DND-41 (cell line): ENCODE measurements at regions not wholly inside any gene's neighbourhood (a gene's known extent, or its start where the extent isn't known, plus 50 kb on each side); places are given as distances from the start of the nearest gene placed in this dataset.

Experiments
- ATAC-seq: fragments of 200-7000 bp; cut with Tn5 transposase; 3 replicates; pipeline ENCODE4 v1.9.1; 2021; ENCODE audit warnings: low read depth; ENCODE audit not compliant: insufficient read depth
- DNase-seq: peaks from one replicate; pipeline ENCODE4 v3.0.0-alpha.2; 2020
- H2AFZ ChIP-seq: 2 replicates; pipeline ENCODE4 v1.6.0; 2012; ENCODE audit warnings: low read depth, low read length
- H3K27ac ChIP-seq: 2 replicates; pipeline ENCODE4 v1.5.1; 2012; ENCODE audit warnings: low read length, inconsistent platforms
- H3K27me3 ChIP-seq: fragments of 200-600 bp; sonication (generic); 2 replicates; pipeline ENCODE4 v1.6.0; 2012; ENCODE audit warnings: low read length, mild to moderate bottlenecking, inconsistent platforms; ENCODE audit not compliant: insufficient read depth, poor library complexity
- H3K36me3 ChIP-seq: 2 replicates; pipeline ENCODE4 v1.5.1; 2012; ENCODE audit warnings: low read length, inconsistent platforms; ENCODE audit not compliant: insufficient read depth
- H3K4me1 ChIP-seq: 2 replicates; pipeline ENCODE4 v1.5.1; 2012; ENCODE audit warnings: mild to moderate bottlenecking, low read length; ENCODE audit not compliant: insufficient read depth
- H3K4me2 ChIP-seq: 2 replicates; pipeline ENCODE4 v1.6.0; 2012; ENCODE audit warnings: mild to moderate bottlenecking, moderate library complexity, low read length, inconsistent platforms; ENCODE audit not compliant: insufficient read depth
- H3K4me3 ChIP-seq, 2 experiments: fragments of 200-600 bp in 1 of 2; shearing (Covaris generic) in 1 of 2; 2 replicates each; pipeline ENCODE4 v1.5.1; 2012 to 2016; ENCODE audit warnings: inconsistent platforms in 2 of 2, low read length in 2 of 2, mild to moderate bottlenecking in 2 of 2, low read depth in 1 of 2, moderate library complexity in 1 of 2
- H3K79me2 ChIP-seq: 2 replicates; pipeline ENCODE4 v1.6.0; 2012; ENCODE audit warnings: low read length, inconsistent platforms; ENCODE audit not compliant: insufficient read depth
- H3K9ac ChIP-seq: 2 replicates; pipeline ENCODE4 v1.6.0; 2012; ENCODE audit warnings: low read depth, mild to moderate bottlenecking, inconsistent platforms, low read length, moderate library complexity
- H3K9me3 ChIP-seq: 2 replicates; pipeline ENCODE4 v1.5.1; 2012; ENCODE audit warnings: low read length, moderate library complexity, mild to moderate bottlenecking, inconsistent platforms; ENCODE audit not compliant: insufficient read depth, severe bottlenecking
- H4K20me1 ChIP-seq: 2 replicates; pipeline ENCODE4 v1.6.0; 2012; ENCODE audit warnings: low read length; ENCODE audit not compliant: insufficient read depth
- EZH2 ChIP-seq: IDR thresholded peaks from 3 replicates; pipeline ENCODE4 v1.6.1; 2012; ENCODE audit warnings: borderline replicate concordance, low read depth, mild to moderate bottlenecking, moderate library complexity, low read length, inconsistent platforms; ENCODE audit not compliant: severe bottlenecking
- TF ChIP-seq, protein P1 (sequence below): IDR thresholded peaks from 2 replicates; pipeline ENCODE4 v1.5.1; 2012; ENCODE audit warnings: borderline replicate concordance, low read length, moderate library complexity, mild to moderate bottlenecking; ENCODE audit not compliant: poor library complexity, severe bottlenecking; ENCODE audit errors: extremely low read depth

DNA sequence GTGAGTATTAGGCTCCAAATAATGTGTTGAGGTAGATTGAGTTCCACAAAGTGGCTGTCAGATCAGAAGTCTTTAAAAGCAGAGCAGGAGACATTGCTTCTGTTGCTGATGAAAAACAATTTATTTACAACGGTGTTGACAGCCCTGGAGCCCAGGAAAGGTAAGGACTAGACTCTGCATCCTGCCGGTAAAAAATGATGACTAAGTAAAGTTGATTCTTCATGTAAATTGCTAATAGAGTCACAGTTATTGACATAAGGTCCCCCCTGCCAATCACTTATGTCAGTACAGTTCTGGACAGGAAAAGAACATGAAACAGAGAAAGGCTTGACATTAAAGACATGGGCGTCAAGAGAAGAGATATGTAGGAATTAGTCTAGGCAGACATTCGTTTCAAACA, 552.5 kb downstream of the HTR1A start:
- Histone ChIP-seq H3K4me1 (no peaks in the 10 kb centered on the region), H3K4me2 (no peak overlapping the region), H3K4me3 (no peak overlapping the region), H2AFZ (no peak overlapping the region), H3K9me3 (no peaks in the 10 kb centered on the region), H3K27ac (no peak overlapping the region), H3K9ac (no peak overlapping the region), H4K20me1 (no peaks in the 10 kb centered on the region), H3K36me3 (no peaks in the 10 kb centered on the region), H3K79me2 (no peaks in the 10 kb centered on the region), H3K27me3 (no peaks in the 10 kb centered on the region)
- ATAC-seq (no peak), DNase-seq (no peak)
- no peak for TF ChIP-seq EZH2
- TF ChIP-seq, protein P1, sequence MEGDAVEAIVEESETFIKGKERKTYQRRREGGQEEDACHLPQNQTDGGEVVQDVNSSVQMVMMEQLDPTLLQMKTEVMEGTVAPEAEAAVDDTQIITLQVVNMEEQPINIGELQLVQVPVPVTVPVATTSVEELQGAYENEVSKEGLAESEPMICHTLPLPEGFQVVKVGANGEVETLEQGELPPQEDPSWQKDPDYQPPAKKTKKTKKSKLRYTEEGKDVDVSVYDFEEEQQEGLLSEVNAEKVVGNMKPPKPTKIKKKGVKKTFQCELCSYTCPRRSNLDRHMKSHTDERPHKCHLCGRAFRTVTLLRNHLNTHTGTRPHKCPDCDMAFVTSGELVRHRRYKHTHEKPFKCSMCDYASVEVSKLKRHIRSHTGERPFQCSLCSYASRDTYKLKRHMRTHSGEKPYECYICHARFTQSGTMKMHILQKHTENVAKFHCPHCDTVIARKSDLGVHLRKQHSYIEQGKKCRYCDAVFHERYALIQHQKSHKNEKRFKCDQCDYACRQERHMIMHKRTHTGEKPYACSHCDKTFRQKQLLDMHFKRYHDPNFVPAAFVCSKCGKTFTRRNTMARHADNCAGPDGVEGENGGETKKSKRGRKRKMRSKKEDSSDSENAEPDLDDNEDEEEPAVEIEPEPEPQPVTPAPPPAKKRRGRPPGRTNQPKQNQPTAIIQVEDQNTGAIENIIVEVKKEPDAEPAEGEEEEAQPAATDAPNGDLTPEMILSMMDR = no peak

- no peak overlapping the region for H3K4me2 ChIP-seq
- H3K9ac ChIP-seq = no peak overlapping the region
- H3K9me3 ChIP-seq = no peaks in the 10 kb centered on the region
- no peak for TF ChIP-seq EZH2
- TF ChIP-seq, protein P1 = no peak
- H2AFZ ChIP-seq = no peak overlapping the region
- no peak overlapping the region for H3K27ac ChIP-seq
- no peaks in the 10 kb centered on the region for H3K4me1 ChIP-seq
- no peak overlapping the region for H3K4me3 ChIP-seq
- no peaks in the 10 kb centered on the region for H4K20me1 ChIP-seq
- no peaks in the 10 kb centered on the region for H3K79me2 ChIP-seq
- ATAC-seq = no peak
- DNase-seq = no peak
- H3K27me3 ChIP-seq = no peaks in the 10 kb centered on the region
- no peaks in the 10 kb centered on the region for H3K36me3 ChIP-seq
Observed at GRCh38 chr5:63408984-63409383, 553.3 kb downstream of the HTR1A start.

- Histone ChIP-seq H3K4me1 (no peaks in the 10 kb centered on the region), H2AFZ (no peak overlapping the region), H3K79me2 (no peaks in the 10 kb centered on the region), H4K20me1 (no peaks in the 10 kb centered on the region), H3K36me3 (no peaks in the 10 kb centered on the region), H3K27me3 (no peaks in the 10 kb centered on the region), H3K9ac (no peak overlapping the region), H3K9me3 (no peaks in the 10 kb centered on the region), H3K27ac (no peak overlapping the region), H3K4me3 (no peak overlapping the region), H3K4me2 (no peak overlapping the region)
- peak; percentile 80 for ATAC-seq
- TF ChIP-seq EZH2 = no peak
- TF ChIP-seq, protein P1 = peak; percentile 87
- peak; percentile 55 for DNase-seq
Observed at GRCh38 chr5:63401436-63402046, 560.7 kb downstream of the HTR1A start.
